ENCODE measurements at regions not wholly inside any gene's neighbourhood (a gene's known extent, or its start where the extent isn't known, plus 50 kb on each side); places are given as distances from the start of the nearest gene placed in this dataset.

DNA sequence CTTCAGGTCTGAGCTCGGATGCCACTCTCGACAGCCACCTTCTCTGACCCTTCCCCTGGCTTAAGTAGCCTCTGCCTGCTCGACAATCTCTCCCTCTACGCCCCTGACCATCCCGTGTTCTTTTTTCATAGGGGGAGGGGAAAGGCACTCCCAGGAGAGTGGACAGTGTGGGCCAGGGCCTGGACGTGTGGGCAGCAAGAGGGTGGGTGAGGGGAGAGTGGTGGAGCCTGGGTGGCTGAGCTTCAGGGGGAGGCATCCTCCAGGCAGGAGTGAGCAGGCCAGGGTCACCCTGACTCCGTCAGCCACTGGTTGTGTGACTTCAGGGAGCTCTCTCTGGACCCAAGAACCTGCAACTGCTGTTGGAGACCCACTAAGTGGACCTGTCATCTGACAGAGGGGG is 92.7 kb downstream of the CEBPB start:
- H2AFZ ChIP-seq (ENCODE audit: control insufficient read depth, low read length): no peak overlapping the region

DNA sequence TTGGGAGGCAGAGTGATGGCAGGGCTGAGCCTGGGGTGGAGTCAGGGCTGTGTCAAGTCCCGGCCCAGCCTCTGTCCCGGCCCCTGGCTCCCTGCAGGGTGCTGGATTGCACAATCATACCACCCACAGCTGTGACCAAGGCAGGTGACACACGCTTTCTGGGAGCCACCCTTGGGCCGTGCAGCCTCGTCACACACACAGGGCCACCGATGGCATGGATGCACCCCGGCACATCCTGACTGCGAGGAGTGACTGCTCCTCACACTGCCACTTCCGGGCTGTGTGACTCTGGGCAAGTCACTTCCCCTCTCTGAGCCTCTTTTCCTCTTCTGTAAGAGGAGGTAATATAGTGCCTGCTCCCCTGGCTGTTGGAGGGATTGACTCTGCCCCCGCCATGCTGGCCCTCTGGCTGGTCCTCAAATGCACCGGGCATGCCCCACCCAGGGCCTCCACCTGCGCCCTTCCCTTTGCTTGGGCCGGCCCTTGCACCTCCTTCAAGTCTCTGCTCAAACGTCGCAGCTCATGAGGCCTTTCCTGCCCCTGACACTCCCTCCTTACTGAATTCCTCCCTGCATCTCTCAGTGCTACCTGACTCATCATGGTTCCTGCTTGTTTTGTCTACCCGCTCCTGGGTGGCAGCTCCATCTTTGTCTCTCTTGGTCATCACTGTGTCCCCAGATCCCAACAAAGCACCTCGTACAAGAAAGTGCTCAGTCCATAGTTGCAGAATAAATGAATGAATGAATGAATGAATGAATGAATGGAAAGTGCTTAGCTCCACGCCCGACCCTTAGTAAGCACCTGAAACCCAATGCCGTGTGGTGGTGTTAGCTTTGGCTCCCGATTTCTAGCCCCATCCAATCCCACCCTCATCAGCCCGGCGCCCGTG is 93.5 kb downstream of the CEBPB start:
- Histone ChIP-seq H3K4me3 (ENCODE audit: control insufficient read depth in 2 of 3, extremely low read depth in 1 of 3, insufficient read depth in 2 of 3, low read depth in 1 of 3, low read length in 3 of 3) (no peak overlapping the region), H3K4me2 (ENCODE audit: control insufficient read depth, extremely low read depth, insufficient read depth, low read depth, low read length) (no peak overlapping the region), H3K9me1 (ENCODE audit: control insufficient read depth, extremely low read depth, insufficient read depth, low read length) (no peaks in the 10 kb centered on the region), H3K9ac (ENCODE audit: control insufficient read depth, extremely low read depth, insufficient read depth, low read length) (no peak overlapping the region), H2AFZ (ENCODE audit: control insufficient read depth, low read length) (no peak overlapping the region), H3K9me3 (ENCODE audit: control insufficient read depth, low read depth, low read length) (no peaks in the 10 kb centered on the region), H3K27me3 (ENCODE audit: control insufficient read depth, extremely low read depth, insufficient read depth, low read length) (no peaks in the 10 kb centered on the region), H3K4me1 (ENCODE audit: control insufficient read depth, extremely low read depth, insufficient read depth, low read length) (peaks cover 16% of the 10 kb centered on the region), H3K79me2 (ENCODE audit: control insufficient read depth, insufficient read depth, low read length) (no peaks in the 10 kb centered on the region), H3K27ac (ENCODE audit: control insufficient read depth, insufficient read depth, low read length) (no peak overlapping the region), H4K20me1 (ENCODE audit: control insufficient read depth, extremely low read depth, insufficient read depth, low read length) (no peaks in the 10 kb centered on the region), H3K36me3 (ENCODE audit: control insufficient read depth in 2 of 2, extremely low read depth in 1 of 2, insufficient read depth in 2 of 2, low read length in 2 of 2) (no peaks in the 10 kb centered on the region)
- DNase-seq (ENCODE audit: low read depth, low spot score): no peak
- dilution Hi-C loops (cut with MboI; ENCODE audit: extremely low pct_ligation_motif_present, low sequenced_read_pairs): no loop called here
- no peak for FAIRE-seq
- no peak for TF ChIP-seq EZH2 (IDR thresholded peaks at IDR 0.05; ENCODE audit: low read length)
- TF ChIP-seq, protein P1, sequence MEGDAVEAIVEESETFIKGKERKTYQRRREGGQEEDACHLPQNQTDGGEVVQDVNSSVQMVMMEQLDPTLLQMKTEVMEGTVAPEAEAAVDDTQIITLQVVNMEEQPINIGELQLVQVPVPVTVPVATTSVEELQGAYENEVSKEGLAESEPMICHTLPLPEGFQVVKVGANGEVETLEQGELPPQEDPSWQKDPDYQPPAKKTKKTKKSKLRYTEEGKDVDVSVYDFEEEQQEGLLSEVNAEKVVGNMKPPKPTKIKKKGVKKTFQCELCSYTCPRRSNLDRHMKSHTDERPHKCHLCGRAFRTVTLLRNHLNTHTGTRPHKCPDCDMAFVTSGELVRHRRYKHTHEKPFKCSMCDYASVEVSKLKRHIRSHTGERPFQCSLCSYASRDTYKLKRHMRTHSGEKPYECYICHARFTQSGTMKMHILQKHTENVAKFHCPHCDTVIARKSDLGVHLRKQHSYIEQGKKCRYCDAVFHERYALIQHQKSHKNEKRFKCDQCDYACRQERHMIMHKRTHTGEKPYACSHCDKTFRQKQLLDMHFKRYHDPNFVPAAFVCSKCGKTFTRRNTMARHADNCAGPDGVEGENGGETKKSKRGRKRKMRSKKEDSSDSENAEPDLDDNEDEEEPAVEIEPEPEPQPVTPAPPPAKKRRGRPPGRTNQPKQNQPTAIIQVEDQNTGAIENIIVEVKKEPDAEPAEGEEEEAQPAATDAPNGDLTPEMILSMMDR (optimal IDR thresholded peaks at IDR 0.05 in 1 of 3, IDR thresholded peaks at IDR 0.05 in 1 of 3, conservative IDR thresholded peaks at IDR 0.05 in 1 of 3; ENCODE audit: extremely low read depth in 1 of 3, insufficient read depth in 2 of 3, low read length in 3 of 3): no peak

More for the DNA sequence above, 92.7 kb downstream of the CEBPB start:
- Histone ChIP-seq H3K4me1 (ENCODE audit: control insufficient read depth, extremely low read depth, insufficient read depth, low read length) (peaks cover 23% of the 10 kb centered on the region), H3K9me1 (ENCODE audit: control insufficient read depth, extremely low read depth, insufficient read depth, low read length) (no peaks in the 10 kb centered on the region), H3K36me3 (ENCODE audit: control insufficient read depth in 2 of 2, extremely low read depth in 1 of 2, insufficient read depth in 2 of 2, low read length in 2 of 2) (no peaks in the 10 kb centered on the region), H4K20me1 (ENCODE audit: control insufficient read depth, extremely low read depth, insufficient read depth, low read length) (no peaks in the 10 kb centered on the region), H3K79me2 (ENCODE audit: control insufficient read depth, insufficient read depth, low read length) (no peaks in the 10 kb centered on the region), H3K4me3 (ENCODE audit: control insufficient read depth in 2 of 3, extremely low read depth in 1 of 3, insufficient read depth in 2 of 3, low read depth in 1 of 3, low read length in 3 of 3) (no peak overlapping the region), H3K4me2 (ENCODE audit: control insufficient read depth, extremely low read depth, insufficient read depth, low read depth, low read length) (no peak overlapping the region), H3K9ac (ENCODE audit: control insufficient read depth, extremely low read depth, insufficient read depth, low read length) (no peak overlapping the region), H3K9me3 (ENCODE audit: control insufficient read depth, low read depth, low read length) (no peaks in the 10 kb centered on the region), H3K27me3 (ENCODE audit: control insufficient read depth, extremely low read depth, insufficient read depth, low read length) (no peaks in the 10 kb centered on the region), H3K27ac (ENCODE audit: control insufficient read depth, insufficient read depth, low read length) (no peak overlapping the region)
- FAIRE-seq (no peak), DNase-seq (ENCODE audit: low read depth, low spot score) (no peak)
- dilution Hi-C loops (cut with MboI; ENCODE audit: extremely low pct_ligation_motif_present, low sequenced_read_pairs): no loop called here
- TF ChIP-seq, protein P1 (optimal IDR thresholded peaks at IDR 0.05 in 1 of 3, IDR thresholded peaks at IDR 0.05 in 1 of 3, conservative IDR thresholded peaks at IDR 0.05 in 1 of 3; ENCODE audit: extremely low read depth in 1 of 3, insufficient read depth in 2 of 3, low read length in 3 of 3): no peak
- no peak for TF ChIP-seq EZH2 (IDR thresholded peaks at IDR 0.05; ENCODE audit: low read length)

Measured in keratinocyte (primary cell).